Neutrophil (primary cell): ENCODE measurements at regions not wholly inside any gene's neighbourhood (a gene's known extent, or its start where the extent isn't known, plus 50 kb on each side); places are given as distances from the start of the nearest gene placed in this dataset.
"Not testable (repeated sequence)": the region's sequence is repeated elsewhere in the genome, so short reads cannot be mapped to it uniquely, and the experiment has no call there.

ENCODE experiments used
- H3K27ac ChIP-seq: fragments of 200-600 bp; sonication (generic); 2 replicates; pipeline ENCODE4 v1.5.1; 2016; ENCODE audit warnings: mild to moderate bottlenecking, moderate library complexity
- H3K27me3 ChIP-seq: fragments of 200-600 bp; sonication (generic); 2 replicates; pipeline ENCODE4 v1.6.0; 2016; ENCODE audit warnings: mild to moderate bottlenecking
- H3K36me3 ChIP-seq: fragments of 200-600 bp; sonication (generic); 2 replicates; pipeline ENCODE4 v1.5.1; 2017
- H3K4me1 ChIP-seq, 2 experiments: fragments of 200-600 bp in 1 of 2; sonication (generic) in 1 of 2; 1 replicate in 1 of 2; 2 replicates in 1 of 2; pipeline versions ENCODE4 v1.5.1 to v1.6.1; 2013 to 2016; ENCODE audit warnings: low read depth in 1 of 2, low read length in 1 of 2, mild to moderate bottlenecking in 1 of 2, moderate library complexity in 1 of 2; ENCODE audit not compliant: control insufficient read depth in 1 of 2, insufficient read depth in 1 of 2
- H3K4me3 ChIP-seq, 2 experiments: fragments of 200-600 bp in 1 of 2; sonication (generic) in 1 of 2; 1 replicate in 1 of 2; 2 replicates in 1 of 2; pipeline ENCODE4 v1.5.1; 2013 to 2016; ENCODE audit warnings: low read depth in 1 of 2, low read length in 1 of 2, mild to moderate bottlenecking in 1 of 2, moderate library complexity in 1 of 2
- H3K9me3 ChIP-seq: fragments of 200-600 bp; sonication (generic); 2 replicates; pipeline ENCODE4 v1.5.1; 2016
- CTCF ChIP-seq: fragments of 200-600 bp; sonication (generic); IDR thresholded peaks from 2 replicates; pipeline ENCODE4 v1.5.1; 2016; ENCODE audit warnings: antibody characterized with exemption

GRCh38 chr4:147139455-147140198 is 194.0 kb upstream of the TTC29 start:
- H3K4me1 ChIP-seq = no peaks in the 10 kb centered on the region
- no peaks in the 10 kb centered on the region for H3K9me3 ChIP-seq
- no peaks in the 10 kb centered on the region for H3K27me3 ChIP-seq
- no peaks in the 10 kb centered on the region for H3K36me3 ChIP-seq
- H3K27ac ChIP-seq = no peak overlapping the region
- TF ChIP-seq CTCF = no peak
- no peak overlapping the region for H3K4me3 ChIP-seq

- H3K9me3 ChIP-seq = no peaks in the 10 kb centered on the region
- no peaks in the 10 kb centered on the region for H3K36me3 ChIP-seq
- no peak for TF ChIP-seq CTCF
- H3K27me3 ChIP-seq = no peaks in the 10 kb centered on the region
- no peaks in the 10 kb centered on the region for H3K4me1 ChIP-seq
- no peak overlapping the region for H3K27ac ChIP-seq
- H3K4me3 ChIP-seq = no peak overlapping the region
Observed at GRCh38 chr4:147151763-147152162, 206.1 kb upstream of the TTC29 start.

- Histone ChIP-seq H3K9me3 (no peaks in the 10 kb centered on the region), H3K27me3 (peaks cover 33% of the 10 kb centered on the region), H3K27ac (no peak overlapping the region), H3K4me1 (no peaks in the 10 kb centered on the region), H3K4me3 (no peak overlapping the region), H3K36me3 (no peaks in the 10 kb centered on the region)
- TF ChIP-seq CTCF = no peak
Observed at GRCh38 chr4:147157860-147158701, 212.4 kb upstream of the TTC29 start.

GRCh38 chr4:147160908-147161513 is 215.3 kb upstream of the TTC29 start:
- TF ChIP-seq CTCF = no peak
- H3K4me3 ChIP-seq = no peak overlapping the region
- H3K4me1 ChIP-seq = no peaks in the 10 kb centered on the region
- H3K27ac ChIP-seq = no peak overlapping the region
- H3K27me3 ChIP-seq = peaks cover 33% of the 10 kb centered on the region
- H3K36me3 ChIP-seq = no peaks in the 10 kb centered on the region
- no peaks in the 10 kb centered on the region for H3K9me3 ChIP-seq

- no peaks in the 10 kb centered on the region for H3K4me1 ChIP-seq
- H3K27ac ChIP-seq = no peak overlapping the region
- H3K4me3 ChIP-seq = no peak overlapping the region
- TF ChIP-seq CTCF = no peak
- no peaks in the 10 kb centered on the region for H3K36me3 ChIP-seq
- peaks cover 18% of the 10 kb centered on the region for H3K27me3 ChIP-seq
- H3K9me3 ChIP-seq = no peaks in the 10 kb centered on the region
Observed at GRCh38 chr4:147163311-147163710, 217.6 kb upstream of the TTC29 start.

GRCh38 chr4:147168200-147168599 is 222.5 kb upstream of the TTC29 start:
- not testable (repeated sequence) for H3K4me1 ChIP-seq, H3K9me3 ChIP-seq, H3K4me3 ChIP-seq, H3K27ac ChIP-seq, H3K27me3 ChIP-seq, H3K36me3 ChIP-seq
